Ramos (cell line): ENCODE measurements at regions not wholly inside any gene's neighbourhood (a gene's known extent, or its start where the extent isn't known, plus 50 kb on each side); places are given as distances from the start of the nearest gene placed in this dataset.

Experiments used
- in situ Hi-C: fragments of 300-500 bp; cut with MboI; formaldehyde crosslinking; loops from one replicate; pipeline ENCODE4 v1.14.3; 2022; ENCODE audit warnings: low sequenced_read_pairs; ENCODE audit not compliant: unreplicated experiment

- in situ Hi-C loops = loop anchor here (25.0 kb wide), 1 partner anchor 886 kb away; the partner anchor contains the start of gene CTSC
These were observed 413.7 kb downstream of the TMEM135 start for GRCh38 chr11:87451395-87451794.

- in situ Hi-C loops = no loop called here
These were observed 409.9 kb downstream of the TMEM135 start for GRCh38 chr11:87447606-87448005.

- in situ Hi-C loops = no loop called here
These were observed 407.3 kb downstream of the TMEM135 start for GRCh38 chr11:87444993-87445392.

GRCh38 chr11:87443707-87444106, 406.0 kb downstream of the TMEM135 start:
- in situ Hi-C loops = no loop called here

- in situ Hi-C loops = no loop called here
These were observed 402.5 kb downstream of the TMEM135 start for GRCh38 chr11:87440076-87440770.

- in situ Hi-C loops = no loop called here
These were observed 400.7 kb downstream of the TMEM135 start for GRCh38 chr11:87438416-87438815.

- in situ Hi-C loops = no loop called here
These were observed 400.1 kb downstream of the TMEM135 start for GRCh38 chr11:87437844-87438223.

- in situ Hi-C loops = no loop called here
These were observed 399.6 kb downstream of the TMEM135 start for GRCh38 chr11:87437133-87437843.

GRCh38 chr11:87432022-87432421, 394.3 kb downstream of the TMEM135 start:
- in situ Hi-C loops = no loop called here

- in situ Hi-C loops = no loop called here
These were observed 393.7 kb downstream of the TMEM135 start for GRCh38 chr11:87431392-87431791.

- in situ Hi-C loops = no loop called here
These were observed 393.1 kb downstream of the TMEM135 start for GRCh38 chr11:87430821-87431220.

- in situ Hi-C loops = no loop called here
These were observed 392.3 kb downstream of the TMEM135 start for GRCh38 chr11:87429996-87430395.

GRCh38 chr11:87428266-87428665, 390.5 kb downstream of the TMEM135 start:
- in situ Hi-C loops = no loop called here

- in situ Hi-C loops = no loop called here
These were observed 388.2 kb downstream of the TMEM135 start for GRCh38 chr11:87425943-87426342.

- in situ Hi-C loops = no loop called here
These were observed 387.7 kb downstream of the TMEM135 start for GRCh38 chr11:87425391-87425790.

- in situ Hi-C loops = loop anchor here (5.0 kb wide), 1 partner anchor 71 kb away; no protein-coding TSS in a partner anchor
These were observed 385.4 kb downstream of the TMEM135 start for GRCh38 chr11:87423161-87423560.

- in situ Hi-C loops = loop anchor here (5.0 kb wide), 1 partner anchor 70 kb away; no protein-coding TSS in a partner anchor
These were observed 384.8 kb downstream of the TMEM135 start for GRCh38 chr11:87422566-87422965.

- in situ Hi-C loops = loop anchor here (5.0 kb wide), 1 partner anchor 69 kb away; no protein-coding TSS in a partner anchor
These were observed 383.7 kb downstream of the TMEM135 start for GRCh38 chr11:87421422-87421821.

- in situ Hi-C loops = no loop called here
These were observed 380.2 kb downstream of the TMEM135 start for GRCh38 chr11:87417951-87418350.

- in situ Hi-C loops = no loop called here
These were observed 368.1 kb downstream of the TMEM135 start for GRCh38 chr11:87405843-87406242.

GRCh38 chr11:87405356-87405755, 367.6 kb downstream of the TMEM135 start:
- in situ Hi-C loops = no loop called here

GRCh38 chr11:87401653-87402052, 363.9 kb downstream of the TMEM135 start:
- in situ Hi-C loops = no loop called here
